GM12878 (cell line): ENCODE measurements at regions not wholly inside any gene's neighbourhood (a gene's known extent, or its start where the extent isn't known, plus 50 kb on each side); places are given as distances from the start of the nearest gene placed in this dataset.

Source experiments
- ATAC-seq: fragments of 200-7000 bp; cut with Tn5 transposase; 3 replicates; pipeline ENCODE4 v1.9.1; 2020; ENCODE audit warnings: mild to moderate bottlenecking, moderate library complexity
- BruUV-seq: library from RNA; stranded (reverse); fragments of 400-500 nt; replicated peaks from 2 replicates; lab custom pipeline; 2021; lab: Mats Ljungman, UMichigan
- CTCF ChIA-PET: fragments of 300-600 bp; sonication (Branson Sonifier 250); formaldehyde crosslinking; extraction: SDS; loops from one replicate; lab custom pipeline; 2021; ENCODE audit warnings: inconsistent platforms; lab: Yijun Ruan, JAX
- POLR2A ChIA-PET: fragments of 350-600 bp; formaldehyde crosslinking; extraction: SDS; loops from one replicate; lab custom pipeline; 2021; ENCODE audit warnings: inconsistent platforms; lab: Charles Lee
- RAD21 ChIA-PET: fragments of 300-600 bp; sonication (Branson Sonifier 250); formaldehyde crosslinking; loops from one replicate; lab custom pipeline; 2023; ENCODE audit warnings: antibody characterized with exemption; ENCODE audit not compliant: unreplicated experiment; lab: Charles Lee
- SMC1A ChIA-PET: fragments of 300-600 bp; sonication (Branson Sonifier 250); formaldehyde crosslinking; loops from one replicate; lab custom pipeline; 2023; ENCODE audit not compliant: unreplicated experiment, uncharacterized antibody; lab: Charles Lee
- DNase-seq: peaks from one replicate; pipeline ENCODE4 v3.0.0-alpha.2; 2011; ENCODE audit warnings: low read depth, low spot score
- FAIRE-seq: peaks from 3 replicates; lab custom pipeline; 2011; peaks lifted over from hg19 to GRCh38; lab: Jason Lieb, UNC
- H2AFZ ChIP-seq: 2 replicates; pipeline ENCODE4 v1.6.0; 2011; ENCODE audit warnings: low read depth, low read length, control low read depth; ENCODE audit not compliant: control insufficient read depth
- H3K27ac ChIP-seq: 2 replicates; pipeline ENCODE4 v1.5.1; 2011; ENCODE audit warnings: control low read depth; ENCODE audit not compliant: control insufficient read depth, insufficient read depth
- H3K27me3 ChIP-seq, 2 experiments: replicated peaks in 1 of 2; 2 replicates each; pipeline versions ENCODE4 v1.6.0 to v1.6.1; 2011; ENCODE audit warnings: low read length in 1 of 2; ENCODE audit not compliant: control insufficient read depth in 2 of 2, insufficient read depth in 2 of 2
- H3K36me3 ChIP-seq, 2 experiments: 2 replicates each; pipeline ENCODE4 v1.5.1; 2011; ENCODE audit warnings: low read length in 1 of 2; ENCODE audit not compliant: control insufficient read depth in 2 of 2, insufficient read depth in 2 of 2
- H3K4me1 ChIP-seq: 2 replicates; pipeline ENCODE4 v1.6.1; 2011; ENCODE audit warnings: mild to moderate bottlenecking, low read length, moderate library complexity, mixed read lengths; ENCODE audit not compliant: control insufficient read depth, insufficient read depth
- H3K4me2 ChIP-seq: 2 replicates; pipeline ENCODE4 v1.6.0; 2011; ENCODE audit warnings: control low read depth; ENCODE audit not compliant: control insufficient read depth, insufficient read depth
- H3K4me3 ChIP-seq: fragments of 200-600 bp; sonication (generic); 2 replicates; pipeline ENCODE4 v1.5.1; 2016
- H3K79me2 ChIP-seq: 2 replicates; pipeline ENCODE4 v1.6.0; 2011; ENCODE audit warnings: low read length; ENCODE audit not compliant: control insufficient read depth, insufficient read depth
- H3K9ac ChIP-seq: 2 replicates; pipeline ENCODE4 v1.8.0; 2011; ENCODE audit warnings: low read length, control low read depth, mixed read lengths; ENCODE audit not compliant: control insufficient read depth, insufficient read depth
- H3K9me3 ChIP-seq: replicated peaks from 3 replicates; pipeline ENCODE4 v1.5.1; 2011; ENCODE audit warnings: mild to moderate bottlenecking, low read length; ENCODE audit not compliant: control insufficient read depth, insufficient read depth
- H4K20me1 ChIP-seq: 2 replicates; pipeline ENCODE4 v1.6.0; 2011; ENCODE audit not compliant: control insufficient read depth, insufficient read depth
- IRF5 ChIP-seq: fragments of 450-650 bp; IDR thresholded peaks from 2 replicates; pipeline ENCODE4 v1.6.1; 2017; ENCODE audit warnings: borderline replicate concordance
- LARP7 ChIP-seq: fragments of 450-650 bp; IDR thresholded peaks from 2 replicates; pipeline ENCODE4 v1.6.1; 2017; ENCODE audit warnings: mild to moderate bottlenecking
- MTA2 ChIP-seq: fragments of 450-650 bp; IDR thresholded peaks from 2 replicates; pipeline ENCODE4 v1.6.1; 2016; ENCODE audit warnings: low read depth, mild to moderate bottlenecking, moderate library complexity
- NFYB ChIP-seq: IDR thresholded peaks from 2 replicates; pipeline ENCODE4 v1.6.1; 2011; ENCODE audit warnings: low read depth, mild to moderate bottlenecking, low read length, improper control_type of control experiment, moderate library complexity; ENCODE audit not compliant: insufficient read depth
- NR2C1 ChIP-seq: fragments of 450-650 bp; IDR thresholded peaks from 2 replicates; pipeline ENCODE4 v1.6.1; 2017; ENCODE audit warnings: antibody characterized with exemption, mild to moderate bottlenecking, moderate library complexity
- NR2C2 ChIP-seq: IDR thresholded peaks from 2 replicates; pipeline ENCODE4 v1.6.1; 2011; ENCODE audit warnings: borderline replicate concordance, low read depth; ENCODE audit not compliant: control insufficient read depth, insufficient read length
- RAD21 ChIP-seq: IDR thresholded peaks from 2 replicates; pipeline ENCODE4 v1.6.1; 2011; ENCODE audit warnings: mild to moderate bottlenecking, low read depth, low read length, moderate library complexity; ENCODE audit not compliant: insufficient read depth
- RB1 ChIP-seq: fragments of 450-650 bp; formaldehyde crosslinking; IDR thresholded peaks from 2 replicates; pipeline ENCODE4 v1.6.1; 2017; ENCODE audit warnings: mild to moderate bottlenecking, borderline replicate concordance
- RUNX3 ChIP-seq: IDR thresholded peaks from 2 replicates; pipeline ENCODE4 v1.6.1; 2012; ENCODE audit warnings: low read length, inconsistent platforms
- ZBED1 ChIP-seq: IDR thresholded peaks from 2 replicates; pipeline ENCODE4 v1.6.1; 2016; ENCODE audit warnings: borderline replicate concordance
- ZNF384 ChIP-seq: IDR thresholded peaks from 2 replicates; pipeline ENCODE4 v1.6.1; 2012; ENCODE audit warnings: low read depth, mild to moderate bottlenecking, low read length, improper control_type of control experiment, borderline replicate concordance
- WGBS: methylation state at CpG from one replicate; pipeline ENCODE4 v1.1.6; 2016; ENCODE audit warnings: low lambda C conversion rate; ENCODE audit not compliant: insufficient replicate concordance, insufficient coverage; ENCODE audit errors: missing lambda C conversion rate; 5-methylcytosine and 5-hydroxymethylcytosine counted together
- in situ Hi-C: fragments of 300-500 bp; cut with MboI; formaldehyde crosslinking; loops from 9 replicates; pipeline ENCODE4 v1.14.3; 2018; ENCODE audit warnings: mixed read lengths
- intact Hi-C: fragments of 100-400 bp; cut with micrococcal nuclease; formaldehyde crosslinking; loops from one replicate; pipeline ENCODE4 v1.14.2; 2022; ENCODE audit not compliant: unreplicated experiment

DNA sequence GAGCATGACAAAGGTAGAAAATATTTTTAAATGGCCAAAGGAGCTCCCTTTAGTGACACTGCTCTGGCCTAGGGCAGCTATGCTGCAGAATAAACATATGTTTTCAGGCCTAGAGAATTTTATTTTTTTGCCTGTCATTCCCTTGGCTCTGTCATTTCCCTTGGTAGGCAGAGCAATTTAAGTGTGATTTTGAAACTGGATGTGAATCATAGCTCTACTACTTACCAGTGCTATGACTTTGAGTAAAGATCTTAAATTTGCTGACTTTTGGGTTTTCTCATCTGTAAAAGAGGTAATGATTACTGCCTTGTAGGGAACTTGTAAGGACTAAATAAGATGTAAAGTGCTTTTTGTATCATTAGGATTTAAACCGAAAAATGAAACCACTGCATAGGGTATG is 189.0 kb upstream of the ZRANB2 start:
- Histone ChIP-seq H3K9ac (no peak overlapping the region), H2AFZ (no peak overlapping the region), H4K20me1 (no peaks in the 10 kb centered on the region), H3K9me3 (no peaks in the 10 kb centered on the region), H3K4me2 (no peak overlapping the region), H3K4me1 (no peaks in the 10 kb centered on the region), H3K4me3 (no peak overlapping the region), H3K79me2 (no peaks in the 10 kb centered on the region), H3K27ac (no peak overlapping the region), H3K27me3 (no peaks in the 10 kb centered on the region), H3K36me3 (no peaks in the 10 kb centered on the region)
- SMC1A ChIA-PET = no interaction called here
- 0% methylated on average over 1 of the region's 1 CpG for WGBS
- POLR2A ChIA-PET = no interaction called here
- DNase-seq = no peak
- RAD21 ChIA-PET = no interaction called here
- intact Hi-C loops = no loop called here
- BruUV-seq = no TSS peak
- TF ChIP-seq RAD21 (no peak), MTA2 (no peak), NFYB (no peak), RUNX3 (no peak), ZNF384 (no peak), IRF5 (no peak), NR2C1 (no peak), NR2C2 (no peak), RB1 (no peak), ZBED1 (no peak), LARP7 (no peak)
- ATAC-seq = peak; percentile 58
- FAIRE-seq = no peak
- CTCF ChIA-PET = no interaction called here
- in situ Hi-C loops = no loop called here
